PC-3 (cell line): ENCODE measurements at regions not wholly inside any gene's neighbourhood (a gene's known extent, or its start where the extent isn't known, plus 50 kb on each side); places are given as distances from the start of the nearest gene placed in this dataset.

Experiments
- ATAC-seq: fragments of 200-7000 bp; cut with Tn5 transposase; 2 replicates; pipeline ENCODE4 v1.9.1; 2020; ENCODE audit warnings: mild to moderate bottlenecking, moderate library complexity
- BruUV-seq: library from RNA; stranded (reverse); fragments of 400-500 nt; replicated peaks from 2 replicates; lab custom pipeline; 2021; lab: Mats Ljungman, UMichigan
- CTCF ChIA-PET: fragments of 300-600 bp; sonication (Branson Sonifier 250); formaldehyde crosslinking; loops from one replicate; lab custom pipeline; 2022; ENCODE audit warnings: antibody characterized with exemption; lab: Charles Lee
- POLR2A ChIA-PET: fragments of 300-600 bp; sonication (Branson Sonifier 250); formaldehyde crosslinking; loops from one replicate; lab custom pipeline; 2022; ENCODE audit warnings: antibody characterized with exemption; ENCODE audit not compliant: unreplicated experiment; lab: Charles Lee
- DNase-seq: peaks from one replicate; pipeline ENCODE4 v3.0.0-alpha.2; 2015
- H2AFZ ChIP-seq: fragments of 300-600 bp; sonication (generic); 2 replicates; pipeline ENCODE4 v1.6.0; 2016; ENCODE audit warnings: antibody characterized with exemption, low read length
- H3F3A ChIP-seq: fragments of 300-600 bp; sonication (generic); one replicate; pipeline ENCODE4 v1.6.0; 2017; ENCODE audit warnings: antibody characterized with exemption, low read length, control low read depth, mild to moderate bottlenecking; ENCODE audit not compliant: unreplicated experiment
- H3K27ac ChIP-seq: fragments of 300-600 bp; sonication (generic); 2 replicates; pipeline ENCODE4 v1.5.1; 2016; ENCODE audit warnings: mild to moderate bottlenecking, low read length
- H3K27me3 ChIP-seq: fragments of 300-600 bp; sonication (generic); 2 replicates; pipeline ENCODE4 v1.6.1; 2016; ENCODE audit warnings: low read length, mixed read lengths
- H3K36me3 ChIP-seq: fragments of 300-600 bp; sonication (generic); 2 replicates; pipeline ENCODE4 v1.6.1; 2016; ENCODE audit warnings: low read depth, mixed run types, low read length, mixed read lengths
- H3K4me1 ChIP-seq: fragments of 300-600 bp; sonication (generic); 2 replicates; pipeline ENCODE4 v1.5.1; 2016; ENCODE audit warnings: low read length; ENCODE audit not compliant: insufficient read depth
- H3K4me2 ChIP-seq: fragments of 300-600 bp; sonication (generic); 2 replicates; pipeline ENCODE4 v1.6.0; 2016; ENCODE audit warnings: low read length
- H3K4me3 ChIP-seq: fragments of 300-600 bp; sonication (generic); 2 replicates; pipeline ENCODE4 v1.5.1; 2016; ENCODE audit warnings: mild to moderate bottlenecking, low read length, mixed read lengths
- H3K79me2 ChIP-seq: fragments of 300-600 bp; sonication (generic); 2 replicates; pipeline ENCODE4 v1.6.1; 2017; ENCODE audit warnings: low read length, mixed read lengths
- H3K9ac ChIP-seq: fragments of 300-600 bp; sonication (generic); 2 replicates; pipeline ENCODE4 v1.6.0; 2016; ENCODE audit warnings: mild to moderate bottlenecking, low read length
- H3K9me2 ChIP-seq: fragments of 300-600 bp; sonication (generic); replicated peaks from 2 replicates; pipeline ENCODE4 v1.6.1; 2016; ENCODE audit warnings: mixed run types, low read length, mixed read lengths
- H3K9me3 ChIP-seq: fragments of 300-600 bp; sonication (generic); 2 replicates; pipeline ENCODE4 v1.6.1; 2016; ENCODE audit warnings: low read length, mixed read lengths
- H4K20me1 ChIP-seq: fragments of 300-600 bp; sonication (generic); 2 replicates; pipeline ENCODE4 v1.6.1; 2016; ENCODE audit warnings: low read length, mixed read lengths
- CTCF ChIP-seq: fragments of 300-600 bp; sonication (generic); conservative IDR thresholded peaks from 2 replicates; pipeline ENCODE4 v1.5.1; 2017; ENCODE audit warnings: antibody characterized with exemption, low read depth, mild to moderate bottlenecking, low read length
- EZH2 ChIP-seq: fragments of 300-600 bp; sonication (generic); IDR thresholded peaks from one replicate; pipeline ENCODE4 v1.6.1; 2017; ENCODE audit warnings: antibody characterized with exemption, mild to moderate bottlenecking, low read length; ENCODE audit not compliant: unreplicated experiment
- EZH2phosphoT487 ChIP-seq: fragments of 300-600 bp; sonication (generic); IDR thresholded peaks from 2 replicates; pipeline ENCODE4 v1.6.1; 2018; ENCODE audit warnings: mild to moderate bottlenecking, antibody characterized with exemption, low read length, borderline replicate concordance
- intact Hi-C: fragments of 100-400 bp; cut with micrococcal nuclease; formaldehyde crosslinking; loops from 2 replicates; pipeline ENCODE4 v1.9.0; 2023

DNA sequence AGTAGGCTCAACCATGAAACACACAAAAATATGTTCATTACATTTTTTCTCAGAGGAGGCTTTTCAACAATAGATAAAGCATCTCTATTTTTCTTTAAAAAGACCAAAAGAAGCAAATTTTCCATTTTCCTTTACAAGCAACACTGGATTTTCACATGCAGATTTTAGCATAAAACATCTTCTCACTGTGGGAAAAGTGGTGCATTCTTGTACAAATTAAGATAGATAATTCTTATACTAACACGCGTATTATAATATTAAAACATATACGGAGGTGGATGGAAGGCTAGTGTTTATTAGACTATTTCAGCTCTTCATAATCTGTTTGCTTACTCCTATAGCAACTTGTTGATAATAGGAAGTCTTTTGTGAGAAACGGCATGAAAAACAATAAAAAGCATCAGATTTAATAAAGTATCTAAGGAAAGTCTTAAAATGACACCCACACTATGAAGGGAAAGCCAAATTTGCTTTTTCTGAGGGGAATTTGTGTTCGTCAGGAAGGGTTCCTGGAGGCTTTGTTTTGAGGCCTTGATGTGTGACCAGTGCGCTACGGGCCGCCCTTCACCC lies 529.6 kb downstream of the SOX2 start:
- no peaks in the 10 kb centered on the region for H3K27me3 ChIP-seq
- no peak overlapping the region for H3K9ac ChIP-seq
- no TSS peak for BruUV-seq
- DNase-seq (no peak), ATAC-seq (no peak)
- H3K9me2 ChIP-seq, result no peaks in the 10 kb centered on the region
- H3K27ac ChIP-seq, result no peak overlapping the region
- H2AFZ ChIP-seq, result no peak overlapping the region
- H3K36me3 ChIP-seq, result no peaks in the 10 kb centered on the region
- ChIA-PET CTCF (no interaction called here), POLR2A (no interaction called here)
- no peaks in the 10 kb centered on the region for H3K79me2 ChIP-seq
- TF ChIP-seq EZH2phosphoT487 (no peak), EZH2 (no peak)
- H3K9me3 ChIP-seq, result no peaks in the 10 kb centered on the region
- no peaks in the 10 kb centered on the region for H3K4me1 ChIP-seq
- intact Hi-C loops, result no loop called here
- H4K20me1 ChIP-seq, result no peaks in the 10 kb centered on the region
- H3K4me2 ChIP-seq, result no peak overlapping the region
- no peaks in the 10 kb centered on the region for H3F3A ChIP-seq
- no peak overlapping the region for H3K4me3 ChIP-seq

- TF ChIP-seq EZH2, result no peak
- no peak for TF ChIP-seq CTCF
- no peak for TF ChIP-seq EZH2phosphoT487
- no peak for ATAC-seq
- Histone ChIP-seq H3K27ac (no peak overlapping the region), H3K4me1 (no peaks in the 10 kb centered on the region), H3K9me2 (no peaks in the 10 kb centered on the region), H2AFZ (no peak overlapping the region), H3F3A (no peaks in the 10 kb centered on the region), H3K4me2 (no peak overlapping the region), H3K27me3 (no peaks in the 10 kb centered on the region), H3K9me3 (no peaks in the 10 kb centered on the region), H3K79me2 (no peaks in the 10 kb centered on the region), H3K9ac (no peak overlapping the region), H4K20me1 (no peaks in the 10 kb centered on the region), H3K4me3 (no peak overlapping the region), H3K36me3 (no peaks in the 10 kb centered on the region)
- POLR2A ChIA-PET, result no interaction called here
- no TSS peak for BruUV-seq
- intact Hi-C loops, result no loop called here
- DNase-seq, result no peak
- CTCF ChIA-PET, result no interaction called here
Observed at GRCh38 chr3:182241766-182242488, 530.2 kb downstream of the SOX2 start.

GRCh38 chr3:182242489-182242942 lies 530.8 kb downstream of the SOX2 start:
- Histone ChIP-seq H3K79me2 (no peaks in the 10 kb centered on the region), H4K20me1 (no peaks in the 10 kb centered on the region), H3K27ac (no peak overlapping the region), H2AFZ (no peak overlapping the region), H3F3A (no peaks in the 10 kb centered on the region), H3K9ac (no peak overlapping the region), H3K27me3 (no peaks in the 10 kb centered on the region), H3K36me3 (no peaks in the 10 kb centered on the region), H3K4me3 (no peak overlapping the region), H3K4me2 (no peak overlapping the region), H3K4me1 (no peaks in the 10 kb centered on the region), H3K9me3 (no peaks in the 10 kb centered on the region), H3K9me2 (no peaks in the 10 kb centered on the region)
- DNase-seq, result no peak
- ATAC-seq, result no peak
- intact Hi-C loops, result no loop called here
- TF ChIP-seq EZH2phosphoT487, result no peak
- TF ChIP-seq EZH2, result no peak
- no peak for TF ChIP-seq CTCF
- ChIA-PET CTCF (no interaction called here), POLR2A (no interaction called here)
- BruUV-seq, result no TSS peak
